Amygdala (tissue), 56 donors: ENCODE measurements at regions not wholly inside any gene's neighbourhood (a gene's known extent, or its start where the extent isn't known, plus 50 kb on each side); places are given as distances from the start of the nearest gene placed in this dataset.

Source experiments
- DNase-seq, 56 donors: peaks; one replicate each; lab custom pipeline; 2025; lab: John Stamatoyannopoulos, UW

DNA sequence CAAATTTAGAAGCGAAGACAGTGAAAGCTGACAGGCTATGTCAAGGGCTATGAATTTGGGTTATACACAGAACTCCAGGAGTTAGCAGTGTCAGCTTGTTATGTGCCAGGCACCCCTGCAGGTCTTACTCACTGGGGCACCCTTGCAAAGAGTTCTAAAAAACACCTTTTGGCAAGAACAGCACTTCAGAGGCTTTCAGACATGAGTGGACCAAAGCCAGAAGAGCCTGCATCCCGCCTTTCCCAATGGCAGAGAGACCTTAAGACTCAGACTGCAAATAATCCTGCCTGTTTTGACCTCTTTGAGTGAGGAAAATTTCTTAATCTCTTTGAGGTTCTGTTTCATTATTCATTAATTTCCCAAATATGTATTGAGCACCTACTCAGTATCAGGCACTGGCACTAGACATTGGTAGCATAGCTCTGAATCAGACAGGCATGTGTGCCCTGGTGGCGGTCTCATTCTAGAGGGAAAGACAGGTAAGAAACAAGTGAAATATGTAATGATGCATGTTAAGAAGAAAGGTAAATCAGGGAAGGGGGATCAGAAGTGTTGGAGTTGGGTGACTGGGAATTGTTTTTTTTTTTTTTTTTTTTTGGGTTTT lies 280.0 kb downstream of the KBTBD8 start:
- DNase-seq = no peak

DNA sequence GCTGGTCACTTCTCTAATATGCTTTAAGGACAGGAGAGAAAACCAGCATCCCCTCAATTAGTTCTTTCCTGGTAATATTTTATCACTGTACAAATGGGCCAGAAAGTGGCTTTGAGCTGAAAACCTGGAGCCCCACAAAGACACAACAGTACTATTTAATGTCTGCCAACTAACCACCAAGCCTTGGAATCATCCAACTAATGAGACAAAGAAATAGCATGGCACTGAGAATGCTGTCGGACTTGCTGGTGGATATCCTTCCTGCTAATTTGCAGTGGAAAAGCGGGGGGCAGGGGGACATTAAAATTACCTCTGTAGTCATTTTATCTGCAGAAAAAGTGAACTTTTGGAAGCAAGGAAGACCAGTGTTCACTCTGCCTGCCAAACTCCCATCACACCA lies 288.5 kb downstream of the KBTBD8 start:
- no peak for DNase-seq

DNA sequence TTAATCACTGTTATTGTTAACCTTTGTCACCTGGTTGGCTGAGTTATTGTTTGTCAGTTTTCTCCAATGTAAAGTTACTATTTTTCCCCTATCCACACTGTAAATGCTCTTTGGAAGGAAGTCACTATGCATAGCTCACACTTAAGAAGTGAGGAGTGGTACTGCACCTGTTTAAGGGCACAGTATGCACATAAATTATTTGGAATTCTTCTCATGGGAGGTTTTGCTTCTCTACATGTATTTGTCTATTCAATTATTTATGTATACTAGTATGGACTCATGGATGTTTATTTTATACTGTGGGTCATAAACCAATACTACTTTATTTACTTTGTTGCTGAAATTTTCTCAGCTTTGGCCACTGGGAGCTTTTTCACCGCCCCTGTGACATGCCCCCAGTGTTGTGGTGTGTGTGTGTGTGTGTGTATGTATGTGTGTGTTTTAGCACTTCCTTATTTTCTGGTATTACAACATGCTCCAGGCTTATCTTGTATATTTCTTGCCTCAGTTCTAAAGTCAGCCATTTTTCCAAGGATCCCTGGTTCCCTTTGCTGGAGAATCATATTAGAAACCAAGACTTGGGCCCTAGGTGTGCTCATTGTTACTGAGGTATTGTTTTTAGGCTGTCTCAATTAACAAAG lies 290.5 kb downstream of the KBTBD8 start:
- DNase-seq = no peak

DNA sequence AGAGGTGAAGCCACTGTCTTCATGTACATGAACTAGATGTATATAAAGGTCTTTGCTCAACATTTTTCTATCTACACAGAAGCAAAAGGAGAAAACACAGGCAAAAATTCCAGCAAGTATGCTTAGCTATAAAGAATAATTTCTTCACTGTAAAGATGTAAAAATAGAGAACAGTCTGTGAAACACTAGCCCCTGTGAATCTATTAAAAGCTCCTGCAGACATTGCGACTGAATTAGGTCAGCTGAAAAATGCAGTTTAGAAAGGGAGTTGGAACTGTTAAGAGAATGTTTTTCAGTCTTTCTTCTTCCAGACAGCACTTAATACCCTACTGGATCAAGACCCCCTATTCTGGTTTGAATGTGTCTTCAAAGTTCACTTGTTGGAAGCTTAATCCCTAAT lies 291.5 kb downstream of the KBTBD8 start:
- DNase-seq = no peak

DNA sequence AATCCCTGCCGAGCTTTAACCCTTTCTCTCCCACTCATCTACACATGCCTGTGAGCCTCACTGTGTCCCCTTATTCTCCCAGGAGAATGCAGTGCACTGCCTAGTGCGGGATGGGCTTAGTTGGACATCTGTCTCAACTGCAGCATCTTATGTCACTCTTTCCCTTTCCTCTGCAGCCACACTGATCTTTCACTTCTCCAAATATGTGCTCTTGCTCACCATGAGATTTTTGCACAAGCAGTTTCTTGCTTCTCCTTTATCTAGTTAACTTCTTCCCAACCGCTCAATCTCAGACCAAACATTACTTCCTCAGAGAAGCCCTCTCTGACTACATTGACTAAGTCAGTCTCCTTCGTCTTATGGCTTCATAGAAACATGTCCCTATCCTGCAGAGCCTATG lies 292.3 kb downstream of the KBTBD8 start:
- DNase-seq = peak in 3 of 56 donors; percentile 3 to 21 (median 7)

DNA sequence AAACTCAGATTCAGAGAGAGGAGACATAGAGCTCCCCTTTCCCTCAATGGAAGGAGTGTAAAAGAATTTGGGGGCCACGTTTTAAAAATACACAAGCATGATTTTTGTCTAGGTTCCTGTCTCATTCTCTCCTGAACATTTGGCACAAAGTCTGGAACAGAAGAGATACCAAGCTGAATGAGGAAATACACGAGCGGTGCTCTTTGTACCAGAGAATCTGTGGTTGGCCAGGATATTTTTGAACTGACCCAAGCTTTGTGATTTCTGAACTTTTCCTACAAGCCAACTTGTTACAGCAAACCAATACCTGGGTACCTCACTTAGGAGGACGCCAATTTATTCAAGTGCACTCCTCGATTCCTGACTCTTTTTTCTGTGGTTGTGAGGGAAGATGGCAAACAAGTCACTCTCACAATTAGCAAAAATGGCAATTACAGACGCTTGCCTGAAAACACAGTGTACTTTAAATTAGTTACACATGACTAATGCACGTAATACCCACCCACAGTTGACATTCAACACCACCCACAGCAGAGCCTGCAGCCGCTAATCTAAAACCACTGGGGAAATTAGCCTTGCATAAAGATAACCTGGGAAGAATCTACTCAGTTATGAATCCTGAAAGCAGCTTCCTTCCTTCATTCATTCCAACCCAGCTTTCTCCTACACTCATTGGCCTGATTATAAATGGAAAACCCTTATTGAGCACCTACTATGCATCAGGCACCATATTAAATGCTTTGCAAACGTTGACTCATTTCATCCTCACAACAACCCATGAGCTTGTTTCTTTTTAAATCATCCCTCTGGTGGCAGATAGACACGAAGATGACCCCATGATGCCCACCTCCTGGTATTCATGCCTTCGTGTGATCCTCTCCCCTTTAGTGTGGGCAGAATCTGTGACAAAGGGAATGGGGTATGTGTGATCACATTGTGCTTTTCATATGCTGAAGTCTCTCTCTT lies 293.5 kb downstream of the KBTBD8 start:
- DNase-seq = peak in 6 of 56 donors; percentile 1 to 58 (median 8)

DNA sequence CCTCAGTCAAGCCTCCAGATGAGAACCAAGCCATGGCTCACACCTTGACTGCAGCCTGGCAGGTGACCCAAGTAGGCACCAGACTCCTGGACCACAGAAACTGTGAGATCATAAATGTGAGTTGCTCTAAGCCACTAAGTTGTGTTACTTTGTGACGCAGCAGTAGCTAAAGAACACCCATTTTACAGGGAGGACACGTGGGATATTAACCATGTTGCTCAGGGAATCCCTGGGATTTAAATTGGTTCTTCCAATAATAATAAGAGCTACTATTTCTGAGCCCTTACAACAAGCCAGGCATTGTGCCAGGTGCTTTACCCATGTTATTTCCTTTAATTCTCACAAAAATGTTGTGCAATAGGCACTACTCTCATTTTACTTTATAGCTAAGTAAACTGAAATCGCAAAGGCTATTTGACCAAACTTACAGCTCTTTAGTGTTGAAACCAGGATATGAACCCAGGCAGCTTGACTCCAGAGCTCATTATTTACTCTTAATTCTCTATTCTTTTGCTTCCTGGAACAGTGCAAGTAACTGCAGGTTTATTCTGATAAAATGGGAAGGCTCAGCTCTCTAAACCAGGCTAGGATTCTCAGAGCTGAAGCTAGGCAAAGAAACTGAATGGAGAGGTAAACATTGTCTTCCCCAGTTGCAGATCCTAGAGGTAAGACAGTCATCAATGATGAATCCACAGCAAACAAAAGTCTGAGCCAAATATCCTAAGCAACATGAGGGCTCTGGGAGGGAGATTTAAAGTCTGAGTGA lies 294.4 kb downstream of the KBTBD8 start:
- no peak for DNase-seq

DNA sequence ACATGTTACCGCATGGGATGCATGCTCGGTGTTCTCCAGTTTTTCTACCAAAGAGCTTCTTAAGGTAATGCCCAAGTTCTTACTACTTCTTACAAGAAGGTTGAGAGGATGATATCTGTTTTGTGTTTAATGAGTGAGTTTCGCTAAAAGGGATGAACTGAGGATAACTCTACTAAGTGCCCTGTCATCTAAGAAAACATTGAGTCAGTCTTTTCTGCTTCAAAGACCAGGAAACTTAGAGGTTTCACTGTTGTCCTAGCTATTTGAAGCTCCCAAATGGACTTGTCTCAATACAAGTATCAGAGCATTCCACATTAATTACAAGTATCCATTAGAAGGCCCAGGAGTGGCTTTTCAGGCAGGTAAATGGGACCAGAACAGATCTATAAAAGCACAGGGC lies 296.2 kb downstream of the KBTBD8 start:
- DNase-seq = no peak

DNA sequence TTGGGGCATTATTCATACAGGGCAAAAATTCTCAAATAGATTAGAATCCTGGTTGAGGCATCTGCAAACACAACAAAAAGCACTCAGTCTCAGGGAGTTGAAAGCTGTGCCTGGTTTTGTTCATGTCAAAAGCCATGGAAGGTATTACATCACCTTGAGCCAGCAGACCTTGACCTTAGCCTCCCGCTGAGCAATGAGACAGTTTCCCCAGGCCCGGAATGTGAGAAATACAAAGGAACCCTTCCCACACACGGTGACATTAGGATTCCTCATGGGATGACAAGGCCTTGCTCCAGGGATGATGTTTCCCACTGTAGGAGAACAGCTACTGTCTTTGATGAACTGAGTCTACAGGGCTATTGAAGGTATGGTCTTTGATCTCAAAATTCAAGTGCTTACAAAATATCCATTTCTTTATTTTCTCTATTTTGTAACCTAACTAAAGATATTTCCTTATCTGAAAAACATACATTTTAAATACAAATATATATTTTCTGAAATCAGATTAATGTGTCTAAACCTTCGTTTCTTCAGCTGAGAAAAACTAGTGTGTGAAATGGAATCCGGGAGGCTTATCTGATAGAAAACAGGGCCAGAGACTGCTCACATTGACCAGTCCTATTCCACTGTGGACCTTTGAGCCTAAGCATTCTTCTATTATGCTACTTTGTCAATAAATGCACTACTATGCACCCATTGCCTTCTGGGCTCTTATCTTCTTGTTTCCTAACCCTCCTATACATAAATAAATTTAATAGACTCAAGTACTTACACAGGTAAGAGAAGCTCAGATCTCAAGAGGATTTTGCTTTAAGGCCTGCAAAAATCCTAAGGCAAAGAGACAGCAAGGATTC lies 298.2 kb downstream of the KBTBD8 start:
- DNase-seq = no peak

DNA sequence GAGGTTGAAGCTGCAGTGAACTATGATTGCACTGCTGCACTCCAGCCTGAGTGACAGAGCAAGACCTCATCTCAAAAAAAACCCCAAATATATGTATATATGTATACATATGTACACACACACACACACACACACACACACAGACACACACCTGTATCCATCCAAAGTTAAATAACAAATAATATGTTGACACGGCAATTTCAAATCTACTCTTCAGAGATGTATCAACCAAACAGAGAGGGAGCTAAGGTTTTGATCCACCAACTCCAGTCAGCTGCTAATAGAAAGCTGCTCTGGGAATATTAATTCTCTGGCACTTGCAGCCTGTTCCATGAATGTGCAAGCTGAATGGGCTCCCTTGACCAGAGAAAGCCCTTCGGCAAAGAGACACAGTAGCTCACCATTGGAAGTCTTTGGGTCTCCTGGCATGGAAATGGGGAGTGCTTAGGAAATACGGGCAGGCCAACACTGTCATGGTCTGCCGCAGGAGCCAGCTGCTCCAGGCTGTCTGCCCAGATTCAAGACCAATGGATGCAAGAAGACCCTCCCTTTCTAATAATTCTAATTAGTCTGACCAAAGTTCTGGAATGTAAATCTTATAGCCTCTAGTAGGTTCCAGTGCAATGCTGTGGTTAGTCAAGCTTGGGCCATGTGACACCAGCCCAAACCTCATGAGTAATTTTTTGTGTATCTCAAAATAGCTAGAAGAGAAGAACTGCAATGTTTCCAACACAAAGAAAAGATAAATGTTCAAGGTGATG lies 299.8 kb downstream of the KBTBD8 start:
- DNase-seq = no peak

DNA sequence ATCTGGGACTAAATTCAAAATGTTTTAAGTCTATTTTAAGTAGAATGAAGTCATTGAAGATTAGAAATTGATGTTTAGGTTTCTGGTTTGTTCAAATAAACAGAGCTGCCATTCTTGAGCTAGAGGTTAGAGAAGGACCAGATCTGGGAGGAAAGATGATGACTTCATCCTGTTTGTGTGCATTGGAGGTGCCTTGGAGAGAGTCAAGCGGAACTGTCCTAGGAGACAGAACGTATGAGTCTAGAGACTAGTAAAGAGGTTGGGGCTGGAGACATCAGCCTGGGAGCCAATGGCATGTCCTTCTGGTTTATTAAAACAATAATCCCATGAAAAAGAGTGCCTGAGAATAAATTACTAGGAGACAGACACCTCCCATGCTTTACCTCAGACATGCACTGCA lies 303.4 kb downstream of the KBTBD8 start:
- DNase-seq = no peak

DNA sequence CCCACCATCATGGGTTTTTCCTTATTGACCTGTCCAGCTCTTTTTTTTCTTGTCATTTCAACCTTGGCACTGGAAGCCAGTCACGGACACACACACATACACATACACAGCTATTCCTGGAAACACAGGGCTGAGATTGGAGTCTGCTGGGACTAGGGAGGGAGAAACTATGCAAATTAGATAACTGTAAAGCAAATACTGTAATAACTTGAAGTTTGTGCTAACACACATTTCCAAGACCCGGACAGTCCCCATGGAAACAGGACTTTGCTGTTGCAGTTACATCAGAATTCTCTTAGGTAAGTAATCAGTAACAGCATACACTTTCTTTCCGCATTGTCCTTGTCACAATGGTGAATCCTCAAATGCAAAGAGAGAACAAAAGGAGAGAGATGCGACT lies 304.4 kb downstream of the KBTBD8 start:
- DNase-seq = no peak

DNA sequence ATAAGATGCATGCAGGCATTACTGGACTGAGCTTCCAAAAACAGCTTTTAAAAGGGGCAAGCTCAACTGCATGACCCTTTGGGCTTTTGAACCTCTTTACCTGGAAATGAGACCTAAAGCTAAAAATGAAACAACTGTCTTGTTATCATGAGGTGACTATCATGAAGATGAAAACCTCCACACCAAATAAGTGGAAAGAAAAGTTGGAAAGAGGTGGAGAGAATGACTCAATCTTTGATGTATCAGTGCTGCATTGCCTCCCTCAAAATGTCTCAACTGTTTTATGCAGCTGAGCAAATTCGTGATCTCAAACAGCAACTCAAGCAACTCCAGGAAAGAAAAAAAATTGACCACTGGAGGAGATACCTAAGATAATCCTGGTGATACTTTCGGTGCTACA lies 307.1 kb downstream of the KBTBD8 start:
- DNase-seq = no peak

DNA sequence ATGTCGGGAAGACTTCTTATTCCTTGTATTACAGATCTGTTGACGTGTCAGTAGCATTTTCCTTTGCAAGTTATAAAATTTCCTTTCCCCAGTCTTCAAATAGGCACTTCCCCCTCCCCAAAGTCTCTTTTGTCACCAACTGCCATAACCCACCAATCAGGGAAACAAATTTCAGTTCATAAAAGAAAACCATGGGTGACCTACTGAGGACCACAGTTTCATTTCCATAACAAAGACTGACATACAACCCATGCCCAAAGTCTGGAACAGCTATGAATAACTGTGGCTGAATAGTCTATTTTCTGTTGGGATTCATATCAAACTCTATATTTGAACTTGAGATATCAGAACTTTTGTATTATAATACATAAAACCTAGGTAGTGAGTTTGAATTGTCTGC lies 307.8 kb downstream of the KBTBD8 start:
- no peak for DNase-seq

DNA sequence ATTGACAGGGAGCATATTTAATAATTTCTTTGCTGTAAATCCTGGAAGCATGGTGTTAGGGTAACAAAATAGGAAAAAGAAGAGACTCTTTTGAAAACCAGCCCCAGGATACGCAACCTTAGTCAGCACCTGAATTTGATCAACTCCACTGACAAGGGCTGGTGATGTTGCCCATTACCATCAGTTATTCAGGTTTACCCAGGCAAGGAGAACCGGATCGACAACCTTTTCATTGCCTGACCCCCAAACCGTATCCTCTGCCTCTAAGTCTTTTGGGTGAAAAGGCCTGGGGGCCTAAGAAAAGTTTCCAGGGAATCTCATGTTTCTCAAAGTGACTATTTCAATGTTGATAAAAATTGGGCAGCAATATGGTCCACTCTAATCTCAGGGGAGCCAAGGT lies 313.3 kb downstream of the KBTBD8 start:
- no peak for DNase-seq

DNA sequence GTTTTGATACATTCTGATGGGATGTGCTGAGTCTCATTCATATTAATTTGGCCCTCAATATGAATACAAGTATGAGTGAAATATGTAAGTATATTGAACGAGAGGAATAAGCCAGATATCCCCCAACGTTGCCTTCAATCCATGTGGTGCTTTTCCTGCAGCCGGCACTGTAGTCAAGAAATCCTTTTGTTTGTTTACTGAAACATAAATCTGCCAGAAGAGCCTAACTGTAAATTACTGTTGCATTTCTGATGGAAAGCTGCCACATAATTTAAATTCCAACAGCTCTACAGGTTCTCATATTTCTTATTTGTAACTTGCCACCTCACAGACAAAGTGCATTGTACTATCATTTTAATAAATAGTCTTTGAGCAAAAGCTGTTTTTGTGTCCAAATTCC lies 314.0 kb downstream of the KBTBD8 start:
- no peak for DNase-seq

DNA sequence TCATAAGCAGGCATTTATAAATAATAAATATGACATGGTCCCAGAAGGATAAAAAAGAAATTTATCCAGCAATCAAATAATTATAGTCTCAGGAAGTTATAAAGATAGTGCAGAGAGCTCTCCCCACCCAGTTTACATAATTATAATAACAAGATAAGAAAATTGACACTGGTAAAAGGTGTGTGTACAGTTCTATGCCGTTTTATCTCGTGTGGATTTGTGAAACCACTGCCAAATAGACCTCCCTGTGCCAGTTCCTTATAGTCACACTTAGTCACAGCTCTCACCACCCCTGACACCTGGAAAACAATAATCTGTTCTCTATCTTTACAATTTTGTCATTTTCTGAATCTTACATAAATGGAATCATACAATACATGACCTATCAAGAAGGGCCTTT lies 320.1 kb downstream of the KBTBD8 start:
- no peak for DNase-seq

DNA sequence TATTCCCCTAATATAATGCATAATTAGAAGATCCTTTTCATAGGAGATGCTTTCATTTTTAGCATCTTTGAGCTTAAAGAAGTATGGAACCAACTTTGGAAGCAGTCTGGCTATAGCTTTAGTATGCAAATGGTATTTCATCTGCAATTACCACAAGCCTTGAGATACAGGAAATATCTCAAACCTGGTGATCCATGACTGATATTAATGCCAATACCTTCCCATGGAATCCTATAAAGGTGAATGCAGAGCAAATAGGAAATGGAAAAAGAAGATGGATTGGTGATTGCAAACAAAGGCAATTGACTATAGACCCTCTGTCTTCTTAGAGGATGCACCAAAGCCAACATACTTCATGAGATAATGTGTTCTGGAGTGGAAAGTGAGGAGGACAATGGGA lies 326.4 kb downstream of the KBTBD8 start:
- DNase-seq = no peak
